Hepatocyte (in vitro differentiated cells): ENCODE measurements at regions not wholly inside any gene's neighbourhood (a gene's known extent, or its start where the extent isn't known, plus 50 kb on each side); places are given as distances from the start of the nearest gene placed in this dataset.

Experiments used
- DNase-seq: peaks from one replicate; pipeline ENCODE4 v3.0.0-alpha.2; 2016; ENCODE audit warnings: low spot score
- H2AFZ ChIP-seq: fragments of 200-600 bp; sonication (generic); 2 replicates; pipeline ENCODE4 v1.6.0; 2016; ENCODE audit warnings: antibody characterized with exemption, mild to moderate bottlenecking
- H3K27ac ChIP-seq: fragments of 200-600 bp; sonication (generic); 2 replicates; pipeline ENCODE4 v1.5.1; 2016; ENCODE audit warnings: mild to moderate bottlenecking
- H3K27me3 ChIP-seq: fragments of 200-600 bp; sonication (generic); 2 replicates; pipeline ENCODE4 v1.6.1; 2016
- H3K36me3 ChIP-seq: fragments of 200-600 bp; sonication (generic); replicated peaks from 2 replicates; pipeline ENCODE4 v1.5.1; 2016; ENCODE audit warnings: low read depth; ENCODE audit not compliant: insufficient read depth
- H3K4me1 ChIP-seq: fragments of 200-600 bp; sonication (generic); 2 replicates; pipeline ENCODE4 v1.5.1; 2016; ENCODE audit warnings: mild to moderate bottlenecking, moderate library complexity; ENCODE audit not compliant: insufficient read depth
- H3K4me2 ChIP-seq: fragments of 200-600 bp; sonication (generic); 2 replicates; pipeline ENCODE4 v1.6.0; 2016
- H3K4me3 ChIP-seq: fragments of 200-600 bp; sonication (generic); 2 replicates; pipeline ENCODE4 v1.5.1; 2016; ENCODE audit warnings: mild to moderate bottlenecking
- H3K79me2 ChIP-seq: fragments of 200-600 bp; sonication (generic); 2 replicates; pipeline ENCODE4 v1.6.0; 2017; ENCODE audit warnings: mild to moderate bottlenecking
- H3K9me2 ChIP-seq: fragments of 200-600 bp; sonication (generic); replicated peaks from 2 replicates; pipeline ENCODE4 v1.6.0; 2017; ENCODE audit warnings: mild to moderate bottlenecking; ENCODE audit not compliant: insufficient read depth
- H3K9me3 ChIP-seq: fragments of 200-600 bp; sonication (generic); 2 replicates; pipeline ENCODE4 v1.5.1; 2016; ENCODE audit warnings: low read depth, mild to moderate bottlenecking
- H4K20me1 ChIP-seq: fragments of 200-600 bp; sonication (generic); 2 replicates; pipeline ENCODE4 v1.6.0; 2016; ENCODE audit warnings: mild to moderate bottlenecking; ENCODE audit not compliant: insufficient read depth, poor library complexity, severe bottlenecking
- EZH2 ChIP-seq: fragments of 200-600 bp; sonication (generic); IDR thresholded peaks from 2 replicates; pipeline ENCODE4 v1.6.1; 2016; ENCODE audit warnings: antibody characterized with exemption, mild to moderate bottlenecking, borderline replicate concordance
- EZH2phosphoT487 ChIP-seq: fragments of 200-600 bp; sonication (generic); IDR thresholded peaks from one replicate; pipeline ENCODE4 v1.6.1; 2018; ENCODE audit warnings: antibody characterized with exemption, mild to moderate bottlenecking, low read depth, moderate library complexity; ENCODE audit not compliant: unreplicated experiment, severe bottlenecking
- WGBS: methylation state at CpG from one replicate; pipeline ENCODE4 v1.1.6; 2016; ENCODE audit warnings: low lambda C conversion rate; ENCODE audit errors: missing lambda C conversion rate; 5-methylcytosine and 5-hydroxymethylcytosine counted together
- TF ChIP-seq, protein P1 (sequence below): fragments of 200-600 bp; sonication (generic); IDR thresholded peaks from 2 replicates; pipeline ENCODE4 v1.5.1; 2016; ENCODE audit warnings: antibody characterized with exemption, mild to moderate bottlenecking; ENCODE audit not compliant: poor library complexity

DNA sequence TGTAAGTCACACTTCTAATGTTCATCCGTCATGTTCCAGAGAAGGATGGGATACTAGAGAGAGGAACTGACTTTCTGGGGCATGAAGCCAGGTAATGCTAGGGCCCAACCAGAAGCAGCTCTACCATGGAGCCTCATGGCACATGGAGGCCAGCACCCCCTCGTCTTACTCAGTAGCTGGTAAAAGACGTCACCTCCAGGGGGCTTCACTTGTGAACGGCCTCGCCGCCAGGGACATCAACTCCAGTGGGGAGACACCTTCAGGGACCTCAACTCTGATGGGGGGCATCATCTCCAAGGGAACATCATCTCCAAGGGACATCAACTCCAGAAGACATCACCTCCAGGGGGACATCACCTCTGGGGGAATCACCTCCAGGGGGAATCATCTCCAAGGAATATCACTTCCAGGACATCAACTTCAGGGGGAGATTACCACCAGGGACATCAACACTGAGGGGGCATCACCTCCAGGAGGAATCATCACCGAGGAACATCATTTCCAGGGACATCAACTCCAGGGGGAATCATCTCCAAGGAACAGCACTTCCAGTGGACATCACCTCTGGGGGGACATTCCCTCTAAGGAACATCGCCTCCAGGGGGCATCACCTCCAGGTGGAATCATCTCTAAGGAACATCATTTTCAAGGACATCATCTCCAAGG lies 168.4 kb downstream of the NDUFA10 start:
- Histone ChIP-seq H3K27ac (no peak overlapping the region), H3K4me1 (no peaks in the 10 kb centered on the region), H3K79me2 (no peaks in the 10 kb centered on the region), H3K4me2 (no peak overlapping the region), H3K36me3 (no peaks in the 10 kb centered on the region), H4K20me1 (no peaks in the 10 kb centered on the region), H3K27me3 (no peaks in the 10 kb centered on the region), H3K9me2 (no peaks in the 10 kb centered on the region), H3K4me3 (no peak overlapping the region), H3K9me3 (no peaks in the 10 kb centered on the region), H2AFZ (no peak overlapping the region)
- DNase-seq: no peak
- TF ChIP-seq, protein P1, sequence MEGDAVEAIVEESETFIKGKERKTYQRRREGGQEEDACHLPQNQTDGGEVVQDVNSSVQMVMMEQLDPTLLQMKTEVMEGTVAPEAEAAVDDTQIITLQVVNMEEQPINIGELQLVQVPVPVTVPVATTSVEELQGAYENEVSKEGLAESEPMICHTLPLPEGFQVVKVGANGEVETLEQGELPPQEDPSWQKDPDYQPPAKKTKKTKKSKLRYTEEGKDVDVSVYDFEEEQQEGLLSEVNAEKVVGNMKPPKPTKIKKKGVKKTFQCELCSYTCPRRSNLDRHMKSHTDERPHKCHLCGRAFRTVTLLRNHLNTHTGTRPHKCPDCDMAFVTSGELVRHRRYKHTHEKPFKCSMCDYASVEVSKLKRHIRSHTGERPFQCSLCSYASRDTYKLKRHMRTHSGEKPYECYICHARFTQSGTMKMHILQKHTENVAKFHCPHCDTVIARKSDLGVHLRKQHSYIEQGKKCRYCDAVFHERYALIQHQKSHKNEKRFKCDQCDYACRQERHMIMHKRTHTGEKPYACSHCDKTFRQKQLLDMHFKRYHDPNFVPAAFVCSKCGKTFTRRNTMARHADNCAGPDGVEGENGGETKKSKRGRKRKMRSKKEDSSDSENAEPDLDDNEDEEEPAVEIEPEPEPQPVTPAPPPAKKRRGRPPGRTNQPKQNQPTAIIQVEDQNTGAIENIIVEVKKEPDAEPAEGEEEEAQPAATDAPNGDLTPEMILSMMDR: no peak
- TF ChIP-seq EZH2 (no peak), EZH2phosphoT487 (no peak)
- 98% methylated on average over 8 of the region's 8 CpGs for WGBS

DNA sequence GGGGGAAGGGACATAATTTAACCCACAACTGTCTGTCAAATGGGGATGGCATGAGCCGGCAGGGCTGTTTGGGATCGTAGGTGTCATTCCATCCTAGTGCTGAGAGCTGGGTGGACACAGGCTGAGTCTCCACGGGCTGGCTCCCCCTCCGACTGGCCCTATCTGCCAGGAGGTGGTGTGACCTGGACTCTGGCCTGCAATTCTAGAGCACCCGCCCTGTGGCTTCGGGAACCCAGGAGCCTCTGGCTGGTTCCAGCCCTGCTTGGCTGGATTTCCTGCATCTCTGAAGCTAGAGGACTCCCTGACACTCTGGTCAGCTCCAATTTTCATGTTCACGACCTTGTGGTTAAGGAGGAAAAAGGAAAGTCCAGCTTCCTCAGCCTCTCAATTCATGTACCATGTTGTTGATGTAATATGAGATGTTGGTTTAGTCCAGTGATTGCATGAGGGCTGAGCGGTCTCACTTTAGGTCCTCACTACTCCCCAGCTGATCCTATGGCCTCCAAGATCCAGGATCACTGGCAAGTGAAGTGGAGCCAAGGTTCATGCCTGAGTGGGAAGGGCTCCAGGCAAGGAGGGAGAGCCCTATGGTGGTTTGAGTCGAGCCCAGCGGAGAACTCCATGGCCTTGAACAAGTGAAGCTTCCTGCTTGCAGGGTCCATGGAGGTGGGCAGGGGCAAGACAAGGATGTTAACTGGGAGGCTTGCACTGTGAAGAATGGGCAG lies 169.1 kb downstream of the NDUFA10 start:
- no peaks in the 10 kb centered on the region for H4K20me1 ChIP-seq
- no peaks in the 10 kb centered on the region for H3K36me3 ChIP-seq
- no peaks in the 10 kb centered on the region for H3K4me1 ChIP-seq
- TF ChIP-seq EZH2 (no peak), EZH2phosphoT487 (no peak)
- TF ChIP-seq, protein P1: no peak
- no peak for DNase-seq
- no peak overlapping the region for H2AFZ ChIP-seq
- no peak overlapping the region for H3K4me3 ChIP-seq
- no peaks in the 10 kb centered on the region for H3K27me3 ChIP-seq
- H3K9me2 ChIP-seq: no peaks in the 10 kb centered on the region
- H3K4me2 ChIP-seq: no peak overlapping the region
- WGBS: 85% methylated on average over 10 of the region's 10 CpGs
- H3K9me3 ChIP-seq: no peaks in the 10 kb centered on the region
- H3K27ac ChIP-seq: no peak overlapping the region
- no peaks in the 10 kb centered on the region for H3K79me2 ChIP-seq

DNA sequence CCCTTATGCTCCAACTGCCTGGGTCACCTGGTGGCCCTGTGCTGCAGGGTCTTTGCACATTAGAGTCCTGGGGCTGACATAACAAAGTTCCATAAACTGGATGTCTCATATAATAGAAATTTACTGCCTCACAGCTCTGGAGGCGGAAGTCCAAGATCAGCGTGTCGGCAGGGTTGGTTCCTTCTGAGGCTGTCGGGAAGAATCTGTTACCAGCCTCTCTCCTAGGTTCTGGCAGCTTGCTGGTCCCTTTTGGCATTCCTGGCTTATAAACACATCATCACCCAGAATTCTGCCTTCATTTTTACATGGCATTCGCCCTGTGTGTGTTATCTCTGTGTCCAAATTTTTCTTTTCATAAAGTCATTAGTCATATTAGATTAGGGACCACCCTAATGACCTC lies 170.5 kb downstream of the NDUFA10 start:
- Histone ChIP-seq H3K9me3 (no peaks in the 10 kb centered on the region), H4K20me1 (no peaks in the 10 kb centered on the region), H3K27ac (no peak overlapping the region), H3K4me2 (no peak overlapping the region), H2AFZ (no peak overlapping the region), H3K79me2 (no peaks in the 10 kb centered on the region), H3K4me3 (no peak overlapping the region), H3K36me3 (no peaks in the 10 kb centered on the region), H3K9me2 (no peaks in the 10 kb centered on the region), H3K27me3 (no peaks in the 10 kb centered on the region), H3K4me1 (no peaks in the 10 kb centered on the region)
- DNase-seq: no peak
- TF ChIP-seq, protein P1: no peak
- TF ChIP-seq EZH2phosphoT487 (no peak), EZH2 (no peak)
- WGBS: 96% methylated on average over 5 of the region's 5 CpGs
